Kidney glomerular epithelial cell (primary cell): ENCODE measurements at regions not wholly inside any gene's neighbourhood (a gene's known extent, or its start where the extent isn't known, plus 50 kb on each side); places are given as distances from the start of the nearest gene placed in this dataset.
"Not testable (repeated sequence)": the region's sequence is repeated elsewhere in the genome, so short reads cannot be mapped to it uniquely, and the experiment has no call there.

Source experiments
- DNase-seq: peaks from one replicate; lab custom pipeline; 2025; lab: John Stamatoyannopoulos, UW

- no peak for DNase-seq
These were observed 362.1 kb downstream of the GALC start for GRCh38 chr14:87630846-87631245.

- DNase-seq, result no peak
These were observed 363.2 kb downstream of the GALC start for GRCh38 chr14:87629788-87630187.

GRCh38 chr14:87628780-87629179, 364.2 kb downstream of the GALC start:
- DNase-seq, result peak; percentile 56

DNA sequence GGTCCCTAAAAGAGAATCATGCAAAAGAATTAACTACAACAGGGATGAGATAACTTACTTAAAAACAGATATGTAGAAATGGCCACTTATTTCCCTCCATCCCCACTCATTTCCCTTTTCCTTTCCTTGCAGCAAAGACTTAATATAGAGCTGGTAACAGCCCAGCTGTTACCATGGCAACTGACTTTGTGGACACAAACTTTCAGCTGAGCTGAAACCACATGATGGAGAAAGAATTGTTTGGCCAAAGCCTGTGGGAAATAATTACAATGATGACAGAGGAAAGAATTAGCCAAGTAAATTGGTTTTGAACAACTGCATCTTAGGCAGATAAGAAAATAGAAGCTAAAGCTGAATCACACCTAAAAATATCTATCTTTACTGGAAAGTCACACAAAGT, 364.9 kb downstream of the GALC start:
- DNase-seq, result peak; percentile 84

- DNase-seq, result no peak
These were observed 366.7 kb downstream of the GALC start for GRCh38 chr14:87626266-87626665.

- no peak for DNase-seq
These were observed 369.4 kb downstream of the GALC start for GRCh38 chr14:87623616-87624015.

- DNase-seq, result no peak
These were observed 375.9 kb downstream of the GALC start for GRCh38 chr14:87617079-87617478.

DNA sequence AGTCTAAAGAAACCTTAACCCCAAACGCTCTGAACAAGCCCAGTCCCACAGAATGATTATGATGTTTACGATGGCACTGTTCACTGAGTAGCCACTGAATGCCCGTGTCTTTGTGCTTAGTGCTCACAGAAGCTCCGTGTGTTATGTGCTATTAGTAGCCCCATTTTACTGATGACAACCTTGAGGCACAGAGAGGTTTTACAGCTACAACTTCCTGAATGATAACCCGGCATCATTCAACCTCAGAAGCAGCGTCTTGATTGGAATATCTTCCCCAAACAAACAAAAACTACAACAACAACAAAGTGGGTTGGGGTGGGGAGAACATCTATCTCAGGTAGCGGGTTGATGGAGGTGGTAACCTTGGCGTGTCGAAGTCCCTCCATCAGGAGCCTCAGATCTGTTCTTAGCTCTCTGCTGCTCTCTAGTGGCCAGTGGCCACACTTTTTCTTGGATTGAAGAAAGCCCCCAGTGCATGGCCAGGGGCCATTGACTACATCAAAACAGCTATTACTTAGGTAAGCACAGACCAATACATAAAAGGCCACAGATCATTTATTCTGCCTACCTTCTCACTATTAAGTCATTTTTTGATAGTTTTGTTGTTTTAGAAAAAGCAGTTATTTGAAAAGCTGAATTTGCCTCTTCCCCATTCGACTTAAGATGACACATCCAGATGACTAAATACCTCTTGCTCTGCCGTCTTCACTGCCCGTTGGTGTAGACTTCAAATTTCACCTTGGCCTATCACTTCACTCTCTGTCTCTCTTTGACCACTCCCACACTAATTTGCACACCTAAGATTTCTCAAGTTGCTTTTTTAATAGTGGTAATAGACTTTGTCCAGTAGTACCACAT, 376.9 kb downstream of the GALC start:
- DNase-seq, result peak; percentile 74

DNA sequence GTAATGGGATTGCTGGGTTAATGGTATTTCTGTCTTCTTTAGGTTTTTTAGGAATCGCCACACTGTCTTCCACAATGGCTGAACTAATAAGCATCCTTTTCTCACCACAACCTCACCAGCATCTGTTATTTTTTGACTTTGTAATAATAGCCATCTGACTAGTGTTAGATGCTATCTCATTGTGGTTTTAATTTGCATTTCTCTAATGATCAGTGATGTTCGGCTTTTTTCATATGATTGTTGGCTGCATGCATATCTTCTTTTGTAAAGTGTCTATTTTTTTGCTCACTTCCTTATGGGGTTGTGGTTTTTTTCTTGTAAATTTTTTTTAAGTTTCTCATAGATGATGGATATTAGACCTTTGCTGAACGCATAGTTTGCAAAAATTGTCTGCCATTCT, 377.9 kb downstream of the GALC start:
- DNase-seq, result no peak

DNA sequence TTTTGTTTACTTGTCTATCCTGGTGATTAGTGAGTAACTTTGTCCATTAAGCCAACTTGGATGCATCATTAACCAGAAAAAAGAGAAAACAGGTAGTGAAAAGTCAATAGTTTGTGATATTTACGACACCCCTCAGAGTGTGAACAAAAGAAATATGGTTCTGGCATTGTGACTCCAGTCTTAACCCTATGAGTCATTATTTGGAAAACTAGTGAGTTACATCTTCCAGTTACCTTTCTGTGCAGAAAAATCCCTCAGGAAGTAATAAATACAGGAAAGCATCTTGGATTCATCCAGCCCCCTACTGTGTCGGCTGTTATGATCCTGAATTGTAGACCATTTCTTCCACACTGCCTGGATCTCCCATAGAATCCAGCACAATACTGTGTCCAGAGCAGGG, 379.1 kb downstream of the GALC start:
- peak; percentile 66 for DNase-seq

DNA sequence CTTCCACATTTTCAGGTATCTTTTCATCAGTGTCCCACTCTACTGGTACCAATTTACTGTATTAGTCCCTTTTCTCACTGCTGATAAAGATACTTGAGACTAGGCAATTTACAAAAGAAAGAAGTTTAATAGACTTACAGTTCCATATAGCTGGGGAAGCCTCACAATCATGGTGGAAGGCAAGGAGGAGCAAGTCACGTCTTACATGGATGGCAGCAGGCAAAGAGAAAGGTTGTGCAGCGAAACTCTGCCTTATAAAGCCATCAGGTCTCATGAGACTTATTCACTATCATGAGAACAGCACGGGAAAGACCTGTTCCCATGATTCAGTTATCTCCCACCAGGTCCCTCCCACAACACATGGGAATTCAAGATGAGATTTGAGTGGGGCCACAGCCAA, 385.9 kb downstream of the GALC start:
- DNase-seq, result not testable (repeated sequence)

DNA sequence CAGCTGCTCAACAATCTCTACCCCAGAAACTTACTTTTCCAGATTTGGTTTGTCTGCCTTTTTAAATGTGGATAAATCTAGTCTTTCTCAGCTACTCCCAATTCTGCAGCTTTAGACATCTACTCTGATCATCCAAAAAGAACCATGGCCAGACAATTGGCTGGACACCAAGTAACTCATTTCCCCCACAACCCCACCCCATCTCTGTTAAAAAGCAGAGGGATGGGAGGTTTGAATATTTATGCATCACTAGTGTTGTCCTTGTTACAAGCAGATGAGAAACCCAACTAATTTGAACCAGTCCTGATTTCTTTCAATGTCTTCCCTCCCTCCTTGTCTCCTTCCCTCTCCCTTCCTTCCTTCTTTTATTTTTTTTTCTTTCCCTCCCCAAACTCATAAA, 391.9 kb downstream of the GALC start:
- DNase-seq, result no peak

GRCh38 chr14:87600240-87600639, 392.7 kb downstream of the GALC start:
- DNase-seq, result no peak

DNA sequence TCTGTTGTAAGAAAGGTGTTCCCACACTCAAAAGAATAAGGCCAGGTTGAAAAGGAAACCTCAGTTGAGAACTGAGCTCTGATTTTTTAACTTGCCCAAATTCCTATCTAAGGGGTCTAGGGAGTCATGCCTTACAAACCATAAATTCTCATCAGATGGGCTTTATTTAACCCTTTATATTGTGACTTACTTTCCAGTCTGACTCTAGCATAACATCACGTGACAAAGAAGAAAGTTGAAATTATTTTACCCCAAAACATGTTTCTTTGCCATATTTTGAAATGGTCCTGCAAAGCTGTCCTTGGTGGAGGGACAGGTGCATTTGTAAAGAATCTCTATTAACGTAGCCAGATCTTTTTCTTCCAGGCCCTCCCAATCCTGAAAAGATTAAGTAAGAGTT, 411.7 kb downstream of the GALC start:
- DNase-seq, result no peak

DNA sequence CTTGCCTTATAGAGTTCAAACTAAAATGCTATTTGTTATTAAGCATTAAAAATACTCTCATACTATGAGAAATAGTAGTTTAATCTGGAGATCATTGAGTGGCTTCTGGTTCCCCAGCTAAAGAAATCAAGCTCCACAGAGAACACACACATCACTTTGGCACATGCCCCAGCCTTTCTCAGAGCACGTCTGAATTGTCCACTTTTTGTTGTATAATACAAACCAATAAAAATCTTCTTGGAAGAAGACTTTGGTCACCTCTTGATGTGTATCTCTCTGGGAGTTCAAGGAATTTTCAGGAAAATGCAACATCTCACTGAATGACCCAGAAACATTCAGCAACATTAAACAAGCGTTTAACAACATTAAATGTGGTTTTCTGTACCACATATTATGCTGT, 413.9 kb downstream of the GALC start:
- no peak for DNase-seq

GRCh38 chr14:87575378-87575777, 417.6 kb downstream of the GALC start:
- DNase-seq, result no peak

DNA sequence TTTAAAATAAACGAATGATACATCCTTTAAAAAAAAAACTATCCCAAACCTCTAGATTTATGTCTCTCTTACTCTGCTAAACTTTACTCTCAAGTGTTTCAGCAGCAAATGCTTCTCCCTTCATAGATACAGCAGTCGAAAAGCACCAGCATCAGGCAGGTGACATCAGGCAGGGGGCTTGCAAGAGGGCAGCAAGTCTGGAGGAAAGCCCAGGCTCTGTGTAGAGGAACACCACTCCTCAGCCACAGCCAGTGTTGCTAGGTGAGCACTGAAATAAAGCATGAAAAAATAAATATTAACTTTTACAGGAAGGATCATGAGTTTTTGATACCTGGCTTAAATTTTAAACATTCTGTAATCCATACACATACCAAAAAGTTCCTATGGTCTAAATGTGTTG, 419.4 kb downstream of the GALC start:
- no peak for DNase-seq

GRCh38 chr14:87567618-87568295, 425.2 kb downstream of the GALC start:
- no peak for DNase-seq

- no peak for DNase-seq
These were observed 426.0 kb downstream of the GALC start for GRCh38 chr14:87566991-87567390.

DNA sequence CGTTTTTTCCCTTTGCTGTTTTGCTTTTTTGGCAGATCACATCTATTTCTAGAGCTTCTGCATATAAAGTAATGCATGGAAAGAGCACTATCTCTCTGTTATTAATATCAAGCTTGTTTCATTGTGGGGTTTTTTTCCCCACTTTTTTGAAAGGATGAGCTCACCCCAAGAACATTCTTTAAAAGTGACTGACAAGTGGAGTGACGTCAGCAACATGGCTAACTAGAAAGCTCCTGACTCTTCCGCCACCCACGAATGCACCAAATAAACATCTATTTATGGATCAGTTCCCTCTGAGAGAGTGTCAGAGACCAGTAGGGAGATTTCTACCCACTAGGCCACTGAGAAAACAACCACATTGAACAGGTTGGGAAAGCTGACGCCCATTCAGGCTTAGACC, 445.4 kb downstream of the GALC start:
- DNase-seq, result no peak

DNA sequence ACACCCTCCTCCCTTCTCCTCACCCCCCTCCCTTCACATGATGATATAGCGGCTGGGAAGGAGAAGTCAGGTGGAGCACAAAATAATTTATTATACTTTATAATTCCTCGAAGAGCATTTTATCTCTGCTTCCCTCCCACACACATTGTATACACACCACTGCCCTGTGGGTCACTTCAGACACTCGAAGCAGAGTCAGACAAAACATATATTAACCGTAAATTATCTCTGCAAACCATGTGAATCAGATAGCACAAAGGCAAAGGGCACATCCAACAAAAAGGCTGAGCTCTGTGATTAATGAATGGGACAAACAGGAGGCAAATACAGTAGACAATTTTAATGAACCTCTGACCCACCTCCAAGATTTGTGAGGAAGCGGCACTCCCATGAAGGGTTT, 450.7 kb downstream of the GALC start:
- DNase-seq, result no peak

- no peak for DNase-seq
These were observed 452.6 kb downstream of the GALC start for GRCh38 chr14:87540339-87540738.

GRCh38 chr14:87529081-87529480, 463.9 kb downstream of the GALC start:
- no peak for DNase-seq

DNA sequence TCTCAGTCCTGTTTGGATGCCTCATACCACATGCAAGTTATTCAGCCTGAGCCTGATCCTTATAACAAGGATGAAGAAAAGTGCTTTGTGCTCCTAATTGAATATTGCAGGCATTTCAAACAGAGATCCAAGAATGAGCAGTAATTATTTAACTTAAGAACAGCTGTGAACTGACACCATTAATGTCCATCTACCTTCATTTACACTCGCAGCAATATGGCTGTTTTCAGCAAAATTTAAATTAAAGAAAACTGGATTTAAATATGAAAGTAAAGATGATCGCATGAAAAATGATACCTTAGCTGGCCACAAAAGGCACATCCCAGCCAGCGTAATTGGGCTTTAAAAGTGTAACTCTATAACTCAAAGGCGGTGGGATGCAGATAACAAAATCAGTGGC, 466.3 kb downstream of the GALC start:
- no peak for DNase-seq
